LHCN-M2 (cell line): ENCODE measurements at regions not wholly inside any gene's neighbourhood (a gene's known extent, or its start where the extent isn't known, plus 50 kb on each side); places are given as distances from the start of the nearest gene placed in this dataset.

Source experiments
- DNase-seq: peaks from one replicate; pipeline ENCODE4 v3.0.0-alpha.2; 2012; ENCODE audit warnings: low read depth

- DNase-seq: no peak
Measured at GRCh38 chr12:30874455-30875321, 51.9 kb upstream of the TSPAN11 start.

GRCh38 chr12:30870491-30871265 lies 55.9 kb upstream of the TSPAN11 start:
- no peak for DNase-seq

GRCh38 chr12:30867415-30867814 lies 59.1 kb upstream of the TSPAN11 start:
- DNase-seq: no peak

- DNase-seq: no peak
Measured at GRCh38 chr12:30866256-30866655, 60.3 kb upstream of the TSPAN11 start.

GRCh38 chr12:30863839-30864238 lies 62.7 kb upstream of the TSPAN11 start:
- no peak for DNase-seq

GRCh38 chr12:30862486-30862885 lies 64.1 kb upstream of the TSPAN11 start:
- DNase-seq: peak; percentile 44

GRCh38 chr12:30859226-30859625 lies 67.3 kb upstream of the TSPAN11 start:
- DNase-seq: no peak

- DNase-seq: no peak
Measured at GRCh38 chr12:30858471-30858870, 68.1 kb upstream of the TSPAN11 start.

GRCh38 chr12:30853561-30854133 lies 72.9 kb upstream of the TSPAN11 start:
- DNase-seq: no peak

GRCh38 chr12:30850684-30851083 lies 75.9 kb upstream of the TSPAN11 start:
- DNase-seq: no peak

GRCh38 chr12:30847259-30847658 lies 79.3 kb upstream of the TSPAN11 start:
- peak; percentile 68 for DNase-seq

GRCh38 chr12:30846776-30847175 lies 79.8 kb upstream of the TSPAN11 start:
- no peak for DNase-seq

GRCh38 chr12:30845676-30846075 lies 80.9 kb upstream of the TSPAN11 start:
- DNase-seq: no peak

GRCh38 chr12:30843211-30843610 lies 83.3 kb upstream of the TSPAN11 start:
- DNase-seq: no peak

- no peak for DNase-seq
Measured at GRCh38 chr12:30840715-30841114, 85.8 kb upstream of the TSPAN11 start.

- no peak for DNase-seq
Measured at GRCh38 chr12:30839643-30840220, 85.0 kb upstream of the CAPRIN2 start.

- no peak for DNase-seq
Measured at GRCh38 chr12:30837595-30837994, 82.8 kb upstream of the CAPRIN2 start.

- DNase-seq: no peak
Measured at GRCh38 chr12:30836656-30837445, 82.1 kb upstream of the CAPRIN2 start.

GRCh38 chr12:30835216-30835615 lies 80.5 kb upstream of the CAPRIN2 start:
- DNase-seq: no peak

- no peak for DNase-seq
Measured at GRCh38 chr12:30830751-30831150, 76.0 kb upstream of the CAPRIN2 start.

GRCh38 chr12:30829876-30830275 lies 75.1 kb upstream of the CAPRIN2 start:
- no peak for DNase-seq
